ENCODE measurements at regions not wholly inside any gene's neighbourhood (a gene's known extent, or its start where the extent isn't known, plus 50 kb on each side); places are given as distances from the start of the nearest gene placed in this dataset.
A peak's percentile ranks its signal among the peaks of the same experiment; 100 is the strongest.
"Not testable (repeated sequence)": the region's sequence is repeated elsewhere in the genome, so short reads cannot be mapped to it uniquely, and the experiment has no call there.

DNA sequence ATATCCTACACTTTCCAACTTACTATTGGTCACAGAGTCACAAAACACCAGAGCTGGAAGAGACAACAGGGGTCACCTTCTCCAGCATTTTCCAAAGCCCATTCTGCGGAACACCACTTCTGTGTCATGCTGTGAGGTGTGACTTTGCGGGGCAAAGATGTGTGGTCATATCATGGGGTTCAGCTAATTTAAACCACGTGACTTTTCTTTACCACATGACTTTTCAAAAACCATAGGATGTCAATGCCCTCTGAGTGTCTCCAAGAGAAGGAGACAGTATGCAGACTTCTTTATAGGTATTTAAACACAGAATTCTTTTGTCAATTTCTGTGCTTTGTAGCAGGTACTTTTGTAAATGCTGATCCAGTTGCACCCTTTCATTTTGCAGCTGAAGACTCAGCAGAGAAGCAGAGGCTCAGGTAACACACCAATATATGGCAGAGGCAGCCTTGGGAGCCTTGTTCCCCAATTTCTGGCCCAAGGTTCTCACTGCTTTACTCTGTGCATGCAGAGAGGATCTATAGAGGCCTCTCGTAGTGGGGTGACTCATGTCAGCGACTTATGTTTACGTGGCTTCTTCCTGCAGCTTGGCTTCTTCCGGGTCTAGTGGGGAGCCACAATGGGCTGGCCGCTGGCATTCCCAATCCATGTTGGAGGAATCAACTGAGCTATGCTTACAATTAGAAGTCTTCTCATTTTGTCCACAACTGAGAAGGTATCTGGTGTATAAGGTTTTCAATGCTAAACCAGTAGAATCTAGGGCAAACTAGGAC, 104.0 kb upstream of the RHOBTB1 start:
- DNase-seq (ENCODE audit: low spot score) = no peak

DNA sequence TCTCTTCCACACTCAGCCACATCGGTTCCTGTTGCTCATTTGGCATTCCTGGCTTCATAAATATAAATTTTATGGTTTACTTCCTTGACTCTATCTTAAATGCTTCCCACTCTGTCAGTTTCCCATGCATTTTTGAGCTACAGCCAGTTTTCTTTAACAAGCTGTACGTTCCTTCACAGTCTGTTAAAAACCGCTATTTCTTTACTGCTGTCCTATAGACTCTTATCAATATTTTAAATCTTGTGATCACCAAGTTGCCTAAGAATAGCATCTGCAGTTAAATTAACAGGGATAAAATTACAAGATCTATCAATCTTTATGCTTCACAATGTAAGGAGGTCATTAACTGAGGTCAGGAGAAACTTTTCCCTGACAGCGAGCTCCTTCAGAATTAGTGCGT, 103.1 kb upstream of the RHOBTB1 start:
- no peak for DNase-seq (ENCODE audit: low spot score)

GRCh38 chr10:61045480-61045879, 101.5 kb upstream of the RHOBTB1 start:
- not testable (repeated sequence) for DNase-seq (ENCODE audit: low spot score)

GRCh38 chr10:61042533-61042932, 98.5 kb upstream of the RHOBTB1 start:
- DNase-seq (ENCODE audit: low spot score) = no peak

DNA sequence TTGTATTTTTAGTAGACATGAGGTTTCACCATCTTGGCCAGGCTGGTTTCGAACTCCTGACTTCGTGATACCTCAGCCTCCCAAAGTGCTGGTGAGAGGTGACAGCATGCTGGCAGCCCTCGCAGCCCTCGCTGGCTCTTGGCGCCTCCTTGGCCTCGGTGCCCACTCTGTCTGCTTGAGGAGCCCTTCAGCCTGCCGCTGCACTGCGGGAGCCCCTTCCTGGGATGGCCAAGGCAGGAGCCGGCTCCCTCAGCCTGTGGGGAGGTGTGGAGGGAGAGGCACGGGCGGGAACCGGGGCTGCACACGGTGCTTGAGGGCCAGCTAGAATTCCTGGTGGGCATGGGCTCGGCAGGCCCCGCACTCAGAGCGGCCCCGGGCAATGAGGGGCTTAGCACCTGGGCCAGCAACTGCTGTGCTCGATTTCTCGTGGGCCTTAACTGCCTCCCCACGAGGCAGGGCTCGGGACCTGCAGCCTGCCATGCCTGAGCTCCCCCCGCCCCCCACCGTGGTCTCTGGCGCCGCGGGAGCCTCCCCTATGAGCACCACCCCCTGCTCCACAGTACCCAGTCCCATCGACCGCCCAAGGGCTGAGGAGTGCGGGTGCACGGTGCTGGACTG, 96.5 kb upstream of the RHOBTB1 start:
- no peak for DNase-seq (ENCODE audit: low spot score)

DNA sequence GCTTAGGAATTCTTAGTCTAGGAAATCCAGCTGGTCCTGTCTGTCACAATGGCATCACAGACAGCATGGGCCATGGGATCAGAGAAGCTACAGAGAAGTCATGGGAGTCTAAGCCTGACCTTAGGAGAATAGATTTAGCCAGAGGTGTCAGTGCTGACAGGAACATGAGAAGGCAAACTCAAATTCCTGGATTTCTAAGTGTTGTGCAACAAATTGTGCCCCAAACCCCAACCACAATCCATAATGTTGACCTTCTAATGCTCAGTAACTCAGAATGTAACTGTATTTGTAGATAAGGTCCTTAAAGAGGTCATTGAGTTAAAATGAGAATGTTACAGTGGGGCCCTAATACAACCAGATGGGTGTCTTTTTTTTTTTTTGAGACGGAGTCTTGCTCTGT, 95.9 kb upstream of the RHOBTB1 start:
- DNase-seq (ENCODE audit: low spot score) = no peak

- DNase-seq (ENCODE audit: low spot score) = not testable (repeated sequence)
Measured at GRCh38 chr10:61037261-61037830, 93.4 kb upstream of the RHOBTB1 start.

DNA sequence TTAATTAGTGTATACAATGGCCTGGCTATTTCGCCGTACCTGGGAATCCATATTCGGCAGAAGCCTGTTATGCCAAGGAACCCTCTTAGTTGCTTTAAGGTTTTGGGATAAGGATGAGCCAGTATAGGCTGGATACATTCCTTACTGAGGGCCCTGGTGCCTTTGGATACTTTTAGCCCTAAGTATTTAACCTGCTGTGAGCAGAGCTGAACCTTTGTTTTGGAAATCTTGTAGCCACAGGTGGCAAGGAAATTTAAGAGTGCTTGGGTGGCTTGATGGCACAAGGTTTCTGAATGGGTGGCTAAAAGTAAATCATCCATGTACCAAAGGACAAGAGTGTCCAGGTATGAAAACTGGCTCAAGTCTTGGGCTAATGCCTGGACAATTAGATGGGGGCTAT, 92.2 kb upstream of the RHOBTB1 start:
- DNase-seq (ENCODE audit: low spot score) = not testable (repeated sequence)

DNA sequence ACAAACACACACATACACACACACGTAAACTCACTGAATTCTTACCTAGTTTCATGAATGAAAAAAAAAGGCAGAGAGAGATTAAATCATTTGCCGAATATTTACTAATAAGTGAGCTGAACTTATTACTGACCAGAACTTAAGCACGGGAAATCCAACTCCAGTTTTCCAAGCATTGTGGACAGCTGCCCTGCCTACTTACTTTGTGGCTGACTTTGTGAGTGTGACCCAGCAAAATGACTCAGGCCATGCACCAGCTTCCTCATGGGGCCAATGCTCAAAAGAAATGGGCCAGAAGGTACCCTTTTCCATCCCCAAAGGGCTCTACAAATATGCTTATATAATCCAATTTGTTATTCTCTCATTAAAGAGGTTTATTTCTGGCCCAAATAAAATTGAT, 87.4 kb upstream of the RHOBTB1 start:
- no peak for DNase-seq (ENCODE audit: low spot score)

- DNase-seq (ENCODE audit: low spot score) = no peak
Measured at GRCh38 chr10:61029411-61029810, 85.4 kb upstream of the RHOBTB1 start.

DNA sequence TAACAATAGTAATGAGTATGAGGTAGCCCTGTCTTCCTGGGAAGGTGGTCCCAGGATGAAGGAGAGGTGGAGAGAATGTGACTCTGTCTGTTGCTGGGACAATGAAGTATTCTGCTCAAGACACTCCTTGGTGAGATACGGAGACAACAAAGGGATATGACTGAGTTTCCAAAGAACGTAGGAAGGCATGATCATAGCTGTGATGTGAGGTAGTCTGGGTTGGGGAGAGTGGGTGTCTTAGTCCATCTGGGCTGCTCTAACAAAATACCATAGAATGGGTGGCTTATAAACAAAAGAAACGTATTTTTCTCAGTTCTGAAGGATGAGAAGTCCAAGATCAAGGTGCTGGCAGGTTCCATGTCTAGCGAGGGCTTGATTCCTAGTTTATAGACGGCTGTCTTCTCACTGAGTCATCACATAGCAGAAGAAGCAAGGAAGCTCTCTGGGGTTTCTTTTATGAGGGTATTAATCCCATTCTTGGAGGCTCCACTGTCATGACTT, 84.9 kb upstream of the RHOBTB1 start:
- DNase-seq (ENCODE audit: low spot score) = no peak

DNA sequence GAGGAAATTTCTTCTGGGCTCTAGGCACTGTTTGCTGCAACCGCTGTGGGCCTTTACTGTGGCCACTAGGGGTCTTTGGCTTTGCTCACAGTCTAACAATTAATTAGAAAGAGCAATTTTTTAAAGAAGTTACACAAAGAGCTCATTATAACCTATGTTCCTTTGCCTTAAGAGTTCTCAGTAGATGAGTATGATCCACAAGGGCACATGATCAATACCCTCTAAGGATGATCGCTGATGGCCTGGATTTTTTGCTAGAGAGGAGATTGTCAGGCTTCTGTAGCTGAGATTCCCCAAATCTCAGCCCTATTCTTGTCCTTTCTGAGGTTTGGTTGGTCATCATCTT, 80.8 kb upstream of the RHOBTB1 start:
- peak; percentile 28 for DNase-seq (ENCODE audit: low spot score)

GRCh38 chr10:61024151-61024855, 80.3 kb upstream of the RHOBTB1 start:
- DNase-seq (ENCODE audit: low spot score) = no peak

DNA sequence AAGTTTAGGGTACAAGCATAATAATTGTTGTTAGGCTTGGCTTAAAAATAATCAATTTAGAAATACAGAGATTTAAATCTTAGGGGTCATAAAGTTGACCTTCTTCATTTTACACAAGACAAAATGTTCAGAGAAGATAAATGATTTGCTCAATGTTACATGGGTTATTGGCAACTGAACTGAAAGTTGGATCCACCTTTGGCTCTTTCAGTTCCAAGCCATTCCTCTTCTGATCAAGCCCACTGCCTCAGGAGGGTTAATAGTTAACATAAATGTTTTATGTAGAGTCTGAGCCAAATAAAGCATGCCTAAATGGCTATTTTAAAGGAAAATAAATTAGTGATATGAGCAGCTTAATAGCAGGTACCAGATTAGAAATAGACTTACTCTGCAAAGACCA, 79.1 kb upstream of the RHOBTB1 start:
- no peak for DNase-seq (ENCODE audit: low spot score)

- peak; percentile 75 for DNase-seq (ENCODE audit: low spot score)
Measured at GRCh38 chr10:61021926-61022325, 77.9 kb upstream of the RHOBTB1 start.

DNA sequence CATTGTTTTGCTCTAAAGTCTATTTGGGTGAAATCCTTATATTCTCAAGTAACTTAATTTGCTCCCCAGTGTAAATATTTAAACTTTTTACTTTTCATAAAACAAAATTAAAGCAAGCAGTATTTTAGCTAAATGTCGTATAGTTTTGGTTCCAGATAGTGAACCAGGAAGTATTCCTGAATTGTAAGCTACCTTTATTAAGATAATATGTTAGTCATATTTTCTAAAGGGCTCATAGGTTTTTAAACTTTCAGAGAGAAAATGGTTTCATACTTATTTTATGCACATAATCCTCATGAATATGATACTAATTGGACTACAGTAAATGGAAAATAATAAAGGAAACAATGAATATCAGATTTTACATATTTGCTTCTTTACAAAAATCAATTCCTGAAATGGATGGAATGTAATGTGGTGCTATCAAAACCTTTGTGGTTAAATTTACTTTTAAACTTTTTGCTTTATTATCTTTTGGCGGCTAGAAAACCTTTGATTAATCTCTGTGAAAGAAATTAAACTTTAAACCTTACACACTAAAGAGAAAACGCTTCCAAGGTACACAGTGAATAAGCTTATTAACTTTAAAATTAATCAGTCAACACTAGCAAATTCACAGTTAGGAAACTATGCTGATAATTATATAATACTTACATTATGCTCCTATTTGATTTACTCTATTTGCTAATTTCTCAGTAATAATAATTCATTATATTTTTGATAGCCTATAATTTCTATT, 76.6 kb upstream of the RHOBTB1 start:
- no peak for DNase-seq (ENCODE audit: low spot score)

DNA sequence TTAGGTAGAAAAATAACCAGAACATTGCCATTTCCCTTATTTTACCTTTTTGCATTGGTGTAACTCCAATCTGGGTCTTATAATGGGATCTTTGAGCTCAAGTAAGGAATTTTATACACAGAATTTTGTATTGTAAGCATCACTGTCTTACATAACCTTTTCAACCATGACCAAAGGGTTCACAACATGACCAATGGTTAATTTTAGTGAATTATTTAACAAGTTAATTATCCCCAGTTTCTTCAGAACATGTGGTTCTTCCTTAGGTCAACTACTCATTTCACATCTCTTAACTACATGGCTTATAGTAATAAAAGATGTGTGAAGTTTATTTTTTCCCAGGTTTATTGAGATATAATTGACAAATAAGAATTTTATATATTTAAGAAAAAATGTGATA, 74.2 kb upstream of the RHOBTB1 start:
- DNase-seq (ENCODE audit: low spot score) = no peak

DNA sequence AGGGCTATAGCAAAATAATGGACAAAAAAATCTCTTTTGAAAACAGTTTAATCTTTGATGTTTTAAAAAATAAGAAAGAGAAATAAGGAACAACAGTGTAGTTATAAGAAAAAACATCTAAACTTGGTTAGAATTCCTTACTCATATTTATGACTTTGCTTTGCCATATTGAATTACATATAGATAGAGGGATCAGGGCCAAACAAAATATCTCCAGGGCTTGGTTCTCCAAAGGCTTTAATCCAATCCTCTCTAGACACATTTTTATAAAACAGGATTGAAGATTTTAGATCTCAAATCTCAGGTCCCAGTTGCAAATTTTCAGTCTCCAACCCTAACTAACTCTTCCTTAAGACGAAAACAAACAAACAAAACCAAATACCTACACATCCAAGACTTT, 72.6 kb upstream of the RHOBTB1 start:
- no peak for DNase-seq (ENCODE audit: low spot score)

DNA sequence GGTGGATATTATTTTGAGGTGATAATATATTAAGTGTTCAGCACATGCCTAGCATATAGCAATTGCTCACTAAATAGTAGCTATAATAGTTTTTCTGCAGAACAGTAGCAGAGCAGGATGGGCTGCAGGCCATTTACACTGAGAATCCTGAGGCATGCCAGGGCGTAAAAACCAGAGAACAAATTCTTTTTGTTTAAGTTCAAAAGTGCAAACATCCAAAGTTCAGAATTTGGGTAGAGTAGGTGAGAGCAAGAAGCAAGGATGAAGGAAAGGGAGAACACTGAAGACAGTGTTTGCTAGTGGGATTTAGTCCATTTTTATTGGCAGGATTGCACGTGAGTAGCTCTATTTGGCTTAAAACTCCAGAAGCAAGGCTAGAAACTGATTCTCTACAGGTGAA, 72.0 kb upstream of the RHOBTB1 start:
- DNase-seq (ENCODE audit: low spot score) = no peak

GRCh38 chr10:61010863-61011262, 66.9 kb upstream of the RHOBTB1 start:
- no peak for DNase-seq (ENCODE audit: low spot score)

DNA sequence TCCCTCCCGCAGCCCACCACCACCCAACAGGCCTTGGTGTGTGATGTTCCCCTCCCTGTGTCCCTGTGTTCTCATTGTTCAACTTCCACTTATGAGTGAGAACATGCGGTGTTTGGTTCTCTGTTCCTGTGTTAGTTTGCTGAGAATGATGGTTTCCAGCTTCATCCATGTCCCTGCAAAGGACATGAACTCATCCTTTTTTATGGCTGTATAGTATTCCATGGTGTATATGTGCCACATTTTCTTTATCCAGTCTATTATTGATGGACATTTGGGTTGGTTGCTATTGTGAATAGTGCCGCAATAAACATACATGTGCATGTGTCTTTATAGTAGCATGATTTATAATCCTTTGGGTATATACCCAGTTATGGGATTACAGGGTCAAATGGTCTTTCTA, 59.1 kb upstream of the RHOBTB1 start:
- DNase-seq (ENCODE audit: low spot score) = not testable (repeated sequence)

DNA sequence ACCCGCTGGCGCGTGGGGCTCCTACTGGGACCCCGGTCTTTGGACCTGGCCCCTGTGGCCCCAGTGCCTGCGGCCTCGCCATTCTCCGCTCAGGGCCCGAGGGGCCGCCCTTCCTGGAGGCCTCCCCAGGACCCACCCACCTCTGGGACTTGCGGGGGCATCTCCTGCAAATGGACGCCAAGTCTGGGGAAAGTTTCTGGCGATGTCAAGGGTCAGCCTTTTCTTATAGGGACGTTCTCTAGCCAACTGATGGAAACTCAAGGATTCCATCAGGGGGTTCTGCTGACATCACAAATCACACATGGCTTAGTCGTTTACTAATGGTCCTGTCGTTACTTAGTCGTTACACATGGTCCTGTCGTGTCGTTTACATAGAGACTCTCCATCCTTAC, 57.7 kb upstream of the RHOBTB1 start:
- DNase-seq (ENCODE audit: low spot score) = no peak

All from COLO829 (cell line).